ENCODE measurements at regions not wholly inside any gene's neighbourhood (a gene's known extent, or its start where the extent isn't known, plus 50 kb on each side); places are given as distances from the start of the nearest gene placed in this dataset.

DNA sequence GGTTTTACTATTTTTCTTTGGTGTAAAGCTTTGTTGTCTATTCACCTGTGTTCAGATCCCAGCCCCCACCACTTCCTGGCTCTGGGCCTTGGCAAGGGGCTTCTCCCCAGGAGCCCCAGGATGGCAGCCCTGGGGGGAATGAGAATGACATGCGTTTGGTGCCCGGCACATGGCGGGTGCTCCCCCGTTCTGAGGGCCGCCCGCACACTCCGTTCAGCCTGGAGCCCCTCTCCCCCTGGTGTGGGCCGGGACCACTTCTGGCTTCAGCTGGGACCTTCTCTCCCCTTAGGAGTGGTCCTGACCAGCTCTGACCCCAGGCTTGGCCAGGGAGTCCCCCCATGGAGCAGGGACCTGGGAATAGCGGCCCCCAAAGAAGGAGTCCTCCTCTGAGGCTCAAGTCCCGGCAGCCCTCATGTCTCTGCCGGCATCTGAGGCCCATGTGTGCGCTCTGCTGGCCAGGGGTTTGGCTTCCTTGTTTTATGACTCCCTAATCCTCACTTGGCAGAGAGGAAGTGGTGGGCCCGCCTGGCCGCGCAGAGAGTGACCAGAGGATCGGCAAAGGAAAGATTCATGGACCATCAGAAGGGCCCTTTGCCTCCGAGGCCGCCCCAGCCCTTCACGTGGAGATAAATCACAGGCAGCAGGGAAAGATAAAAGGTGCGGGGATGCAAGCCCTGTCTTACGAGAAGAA, 57.0 kb upstream of the LMX1B start:
- TF ChIP-seq, protein P1, sequence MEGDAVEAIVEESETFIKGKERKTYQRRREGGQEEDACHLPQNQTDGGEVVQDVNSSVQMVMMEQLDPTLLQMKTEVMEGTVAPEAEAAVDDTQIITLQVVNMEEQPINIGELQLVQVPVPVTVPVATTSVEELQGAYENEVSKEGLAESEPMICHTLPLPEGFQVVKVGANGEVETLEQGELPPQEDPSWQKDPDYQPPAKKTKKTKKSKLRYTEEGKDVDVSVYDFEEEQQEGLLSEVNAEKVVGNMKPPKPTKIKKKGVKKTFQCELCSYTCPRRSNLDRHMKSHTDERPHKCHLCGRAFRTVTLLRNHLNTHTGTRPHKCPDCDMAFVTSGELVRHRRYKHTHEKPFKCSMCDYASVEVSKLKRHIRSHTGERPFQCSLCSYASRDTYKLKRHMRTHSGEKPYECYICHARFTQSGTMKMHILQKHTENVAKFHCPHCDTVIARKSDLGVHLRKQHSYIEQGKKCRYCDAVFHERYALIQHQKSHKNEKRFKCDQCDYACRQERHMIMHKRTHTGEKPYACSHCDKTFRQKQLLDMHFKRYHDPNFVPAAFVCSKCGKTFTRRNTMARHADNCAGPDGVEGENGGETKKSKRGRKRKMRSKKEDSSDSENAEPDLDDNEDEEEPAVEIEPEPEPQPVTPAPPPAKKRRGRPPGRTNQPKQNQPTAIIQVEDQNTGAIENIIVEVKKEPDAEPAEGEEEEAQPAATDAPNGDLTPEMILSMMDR (conservative IDR thresholded peaks at IDR 0.05; ENCODE audit: low read depth, low read length): no peak
- H3K4me3 ChIP-seq (ENCODE audit: low read length): no peak overlapping the region
- no peak for DNase-seq (ENCODE audit: low read depth)

DNA sequence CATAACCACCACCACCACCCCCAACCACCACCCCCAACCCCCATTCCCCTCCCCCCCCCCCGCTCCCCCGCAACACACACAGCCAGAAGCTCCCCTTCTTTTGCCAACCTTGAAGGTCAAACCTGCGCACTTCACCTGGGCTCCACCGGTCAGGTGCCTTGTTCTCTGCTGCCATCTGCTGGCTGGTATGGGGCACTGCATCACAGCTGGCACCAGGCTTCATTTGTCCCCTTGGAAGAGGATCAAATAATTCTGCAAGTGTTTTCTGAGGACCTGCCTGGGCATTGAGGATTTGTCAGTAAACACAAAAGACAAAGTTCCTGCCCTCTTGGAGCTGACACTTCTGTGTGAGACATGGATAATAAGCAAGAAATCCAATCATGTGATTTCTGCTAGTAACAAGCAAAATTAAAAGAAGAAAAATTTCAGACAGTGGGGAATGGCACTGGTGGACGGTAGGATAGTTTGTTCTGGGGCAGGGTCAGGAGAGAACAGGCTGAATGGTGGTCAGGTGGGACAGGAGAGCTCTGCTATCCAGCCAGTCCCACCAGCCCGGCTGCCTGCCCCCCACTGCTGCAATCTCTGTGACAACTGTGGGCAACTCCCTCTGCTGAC, 55.6 kb upstream of the LMX1B start:
- TF ChIP-seq, protein P1 (conservative IDR thresholded peaks at IDR 0.05; ENCODE audit: low read depth, low read length): peak; percentile 99
- no peak for DNase-seq (ENCODE audit: low read depth)
- H3K4me3 ChIP-seq (ENCODE audit: low read length): no peak overlapping the region

DNA sequence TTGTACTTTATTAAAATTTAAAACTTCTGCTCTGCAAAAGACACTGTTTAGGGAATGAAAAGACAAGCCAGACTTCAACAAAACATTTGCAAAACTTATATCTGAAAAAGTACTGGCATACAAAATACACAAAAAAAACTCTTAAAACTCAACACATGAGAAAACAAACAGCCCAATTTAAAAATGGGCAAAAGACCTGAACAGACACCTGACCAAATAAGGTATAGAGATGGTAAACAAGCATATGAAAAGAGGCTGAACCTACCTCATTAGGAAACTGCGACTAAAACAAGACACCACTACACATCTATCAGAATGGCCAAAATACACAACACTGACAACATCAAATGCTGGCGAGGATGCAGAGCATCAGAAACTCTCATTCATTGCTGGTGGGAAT, 54.4 kb upstream of the LMX1B start:
- no peak for DNase-seq (ENCODE audit: low read depth)
- TF ChIP-seq, protein P1 (conservative IDR thresholded peaks at IDR 0.05; ENCODE audit: low read depth, low read length): no peak
- H3K4me3 ChIP-seq (ENCODE audit: low read length): no peak overlapping the region

DNA sequence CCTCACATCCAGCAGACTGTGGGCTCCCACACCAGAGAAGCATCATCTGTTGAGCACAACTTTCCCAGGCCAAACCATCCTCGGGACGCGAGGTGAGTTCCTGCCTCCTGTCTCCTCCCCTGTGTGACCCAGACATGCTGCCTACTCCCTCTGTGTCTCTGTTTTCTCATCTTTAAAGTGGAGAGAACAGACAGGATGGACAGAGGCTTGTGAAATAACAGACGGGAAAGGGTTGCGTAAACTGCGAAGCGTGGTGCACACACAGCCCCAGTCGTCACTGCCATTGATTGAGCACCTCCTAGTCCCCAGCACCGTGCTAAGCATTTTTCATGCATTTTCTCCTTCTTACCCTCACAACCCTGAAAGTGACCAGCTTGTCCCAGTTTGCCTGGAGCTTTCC, 52.1 kb upstream of the LMX1B start:
- no peak for DNase-seq (ENCODE audit: low read depth)
- TF ChIP-seq, protein P1 (conservative IDR thresholded peaks at IDR 0.05; ENCODE audit: low read depth, low read length): no peak
- no peak overlapping the region for H3K4me3 ChIP-seq (ENCODE audit: low read length)

DNA sequence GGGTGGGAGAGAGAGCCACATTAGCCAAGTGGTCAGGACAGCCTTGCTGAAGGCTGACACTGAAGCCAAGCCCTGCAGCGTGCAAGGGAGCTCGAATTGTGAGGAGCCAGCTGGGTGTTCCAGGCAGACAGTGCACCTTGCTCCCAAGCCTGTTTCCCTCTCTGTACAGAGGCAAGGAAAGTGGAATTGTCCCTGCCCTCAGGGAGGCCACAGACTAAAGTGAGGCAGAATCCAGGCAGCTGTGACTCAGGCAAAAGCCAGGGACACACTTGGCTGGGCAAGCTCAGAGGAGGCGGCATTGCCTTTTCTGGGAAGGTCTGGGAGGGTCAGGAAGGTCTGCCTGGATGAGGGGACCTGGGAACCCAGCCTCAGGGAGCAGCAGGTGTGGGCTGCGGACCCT, 50.2 kb upstream of the LMX1B start:
- no peak for DNase-seq (ENCODE audit: low read depth)
- H3K4me3 ChIP-seq (ENCODE audit: low read length): no peak overlapping the region
- TF ChIP-seq, protein P1 (conservative IDR thresholded peaks at IDR 0.05; ENCODE audit: low read depth, low read length): no peak

Measured in retinal pigment epithelial cell (primary cell).